ENCODE measurements at regions not wholly inside any gene's neighbourhood (a gene's known extent, or its start where the extent isn't known, plus 50 kb on each side); places are given as distances from the start of the nearest gene placed in this dataset.

- TF ChIP-seq CTCF (IDR thresholded peaks at IDR 0.05) (no peak), EP300 (IDR thresholded peaks at IDR 0.05) (no peak), POLR2AphosphoS5 (IDR thresholded peaks at IDR 0.05) (no peak), POLR2A (IDR thresholded peaks at IDR 0.05) (no peak)
Observed at GRCh38 chr18:65425366-65425765, 325.4 kb upstream of the CDH7 start.
